ENCODE measurements at regions not wholly inside any gene's neighbourhood (a gene's known extent, or its start where the extent isn't known, plus 50 kb on each side); places are given as distances from the start of the nearest gene placed in this dataset.

- TF ChIP-seq CTCF (IDR thresholded peaks at IDR 0.05) (no peak), POLR2AphosphoS5 (IDR thresholded peaks at IDR 0.05) (no peak)
These were observed 157.9 kb downstream of the RPS12 start for GRCh38 chr6:132972254-132972653.
